H1 (cell line): ENCODE measurements at regions not wholly inside any gene's neighbourhood (a gene's known extent, or its start where the extent isn't known, plus 50 kb on each side); places are given as distances from the start of the nearest gene placed in this dataset.

Experiments used
- CTCF ChIA-PET: fragments of 300-600 bp; sonication (Branson Sonifier 250); formaldehyde crosslinking; loops from one replicate; lab custom pipeline; 2021; ENCODE audit not compliant: partially characterized antibody; lab: Charles Lee
- POLR2A ChIA-PET: fragments of 300-600 bp; sonication (Branson Sonifier 250); formaldehyde crosslinking; loops from one replicate; lab custom pipeline; 2021; ENCODE audit warnings: inconsistent platforms; ENCODE audit not compliant: partially characterized antibody; lab: Charles Lee
- DNase-seq, 2 experiments: peaks; one replicate each; pipeline versions ENCODE4 v3.0.0 to v3.0.0-alpha.2; 2010 to 2022; ENCODE audit warnings: low spot score in 2 of 2, low read depth in 1 of 2, mixed read lengths in 1 of 2
- FAIRE-seq: peaks from 2 replicates; lab custom pipeline; 2011; peaks lifted over from hg19 to GRCh38; lab: Jason Lieb, UNC
- H2AFZ ChIP-seq: 2 replicates; pipeline ENCODE4 v1.8.1; 2012; ENCODE audit warnings: low read length, inconsistent platforms
- H2AK5ac ChIP-seq: 2 replicates; pipeline ENCODE4 v1.6.1; 2013; ENCODE audit warnings: low read depth, low read length
- H2BK120ac ChIP-seq: replicated peaks from 2 replicates; pipeline ENCODE3; 2013; ENCODE audit warnings: low read depth, low read length, inconsistent platforms
- H2BK12ac ChIP-seq: 2 replicates; pipeline ENCODE4 v1.6.1; 2013; ENCODE audit warnings: low read depth, low read length
- H2BK15ac ChIP-seq: 2 replicates; pipeline ENCODE4 v1.6.1; 2013; ENCODE audit warnings: low read length
- H2BK20ac ChIP-seq: 2 replicates; pipeline ENCODE4 v1.6.1; 2013; ENCODE audit warnings: low read length
- H2BK5ac ChIP-seq: 2 replicates; pipeline ENCODE4 v1.6.1; 2013; ENCODE audit warnings: low read depth, low read length
- H3K14ac ChIP-seq: 2 replicates; pipeline ENCODE4 v1.6.1; 2013; ENCODE audit warnings: inconsistent platforms; ENCODE audit not compliant: insufficient read length
- H3K18ac ChIP-seq: 2 replicates; pipeline ENCODE4 v1.6.1; 2013; ENCODE audit warnings: low read length; ENCODE audit errors: extremely low read depth
- H3K23ac ChIP-seq: 2 replicates; pipeline ENCODE4 v1.6.1; 2013; ENCODE audit warnings: inconsistent platforms; ENCODE audit not compliant: insufficient read length
- H3K23me2 ChIP-seq: 2 replicates; pipeline ENCODE4 v1.6.1; 2013; ENCODE audit warnings: low read depth, low read length
- H3K27ac ChIP-seq: 2 replicates; pipeline ENCODE4 v1.6.1; 2011; ENCODE audit warnings: low read depth, low read length, inconsistent platforms
- H3K27me3 ChIP-seq, 4 experiments: replicated peaks in 1 of 4; 1 replicate in 1 of 4; 2 replicates in 3 of 4; pipeline versions ENCODE4 v1.6.1 to v1.8.1; 2011 to 2013; ENCODE audit warnings: low read length in 3 of 4, mild to moderate bottlenecking in 3 of 4, inconsistent platforms in 2 of 4, mixed read lengths in 2 of 4, moderate library complexity in 1 of 4; ENCODE audit not compliant: control insufficient read depth in 3 of 4, insufficient read depth in 3 of 4; ENCODE audit errors: extremely low read depth in 1 of 4
- H3K36me3 ChIP-seq, 4 experiments: 2 replicates each; pipeline versions ENCODE4 v1.6.1 to v1.8.1; 2011 to 2013; ENCODE audit warnings: mild to moderate bottlenecking in 4 of 4, low read length in 3 of 4, moderate library complexity in 2 of 4, control low read depth in 1 of 4, inconsistent platforms in 1 of 4; ENCODE audit not compliant: insufficient read depth in 4 of 4, control insufficient read depth in 2 of 4
- H3K4ac ChIP-seq: replicated peaks from 2 replicates; pipeline ENCODE3; 2013; ENCODE audit warnings: low read length, low read depth, mixed read lengths, inconsistent platforms; ENCODE audit not compliant: insufficient read length
- H3K4me1 ChIP-seq, 4 experiments: replicated peaks in 1 of 4; 1 replicate in 1 of 4; 2 replicates in 3 of 4; pipeline versions ENCODE4 v1.6.1 to v1.8.1; 2011 to 2013; ENCODE audit warnings: low read length in 3 of 4, inconsistent platforms in 2 of 4, mixed read lengths in 1 of 4; ENCODE audit not compliant: insufficient read depth in 4 of 4, control insufficient read depth in 3 of 4
- H3K4me2 ChIP-seq, 2 experiments: 2 replicates each; pipeline versions ENCODE4 v1.6.1 to v1.8.1; 2011 to 2013; ENCODE audit warnings: low read depth in 2 of 2, low read length in 2 of 2, control low read depth in 1 of 2, inconsistent platforms in 1 of 2, mild to moderate bottlenecking in 1 of 2; ENCODE audit not compliant: insufficient read depth in 1 of 2
- H3K4me3 ChIP-seq, 4 experiments: fragments of 200-600, 300-600 bp in 1 of 4; sonication (generic), shearing (Covaris generic), sonication (Bioruptor Twin) in 1 of 4; 2 replicates each; pipeline versions ENCODE4 v1.5.1 to v1.8.1; 2011 to 2016; ENCODE audit warnings: low read length in 4 of 4, low read depth in 3 of 4, control low read depth in 2 of 4, inconsistent platforms in 2 of 4, mild to moderate bottlenecking in 2 of 4, mixed read lengths in 1 of 4, moderate library complexity in 1 of 4; ENCODE audit not compliant: insufficient read depth in 2 of 4; ENCODE audit errors: extremely low read depth in 1 of 4
- H3K56ac ChIP-seq: replicated peaks from 2 replicates; pipeline ENCODE3; 2013; ENCODE audit warnings: low read depth, mild to moderate bottlenecking, mixed read lengths, low read length, inconsistent platforms; ENCODE audit not compliant: insufficient read length
- H3K79me1 ChIP-seq: 2 replicates; pipeline ENCODE4 v1.6.1; 2013; ENCODE audit warnings: low read depth, low read length, control low read depth
- H3K79me2 ChIP-seq, 2 experiments: 2 replicates each; pipeline versions ENCODE4 v1.6.1 to v1.8.1; 2012 to 2013; ENCODE audit warnings: low read length in 2 of 2, mild to moderate bottlenecking in 2 of 2, inconsistent platforms in 1 of 2; ENCODE audit not compliant: insufficient read depth in 2 of 2, control insufficient read depth in 1 of 2
- H3K9ac ChIP-seq, 4 experiments: replicated peaks in 1 of 4; 1 replicate in 1 of 4; 2 replicates in 3 of 4; pipeline versions ENCODE4 v1.6.1 to v1.8.1; 2011 to 2013; ENCODE audit warnings: low read depth in 3 of 4, low read length in 3 of 4, control low read depth in 2 of 4, mild to moderate bottlenecking in 2 of 4, moderate library complexity in 2 of 4, inconsistent platforms in 1 of 4; ENCODE audit errors: extremely low read depth in 1 of 4
- H3K9me3 ChIP-seq, 2 experiments: 2 replicates each; pipeline versions ENCODE4 v1.6.1 to v1.8.1; 2012 to 2013; ENCODE audit warnings: mild to moderate bottlenecking in 2 of 2, moderate library complexity in 2 of 2, control low read depth in 1 of 2, inconsistent platforms in 1 of 2, low read depth in 1 of 2, low read length in 1 of 2, mixed read lengths in 1 of 2; ENCODE audit not compliant: insufficient read depth in 2 of 2
- H4K20me1 ChIP-seq, 2 experiments: replicated peaks in 1 of 2; 2 replicates each; pipeline versions ENCODE3 to v1.8.1; 2011 to 2013; ENCODE audit warnings: inconsistent platforms in 2 of 2, low read length in 2 of 2, mild to moderate bottlenecking in 1 of 2; ENCODE audit not compliant: insufficient read depth in 2 of 2, control insufficient read depth in 1 of 2
- H4K5ac ChIP-seq: 2 replicates; pipeline ENCODE4 v1.6.1; 2013; ENCODE audit warnings: low read length, low read depth, mixed read lengths, inconsistent platforms; ENCODE audit not compliant: insufficient read length
- H4K8ac ChIP-seq: 2 replicates; pipeline ENCODE4 v1.8.0; 2013; ENCODE audit warnings: mild to moderate bottlenecking, moderate library complexity, low read length, inconsistent platforms; ENCODE audit not compliant: insufficient read depth; ENCODE audit errors: extremely low read depth
- H4K91ac ChIP-seq: replicated peaks from 2 replicates; pipeline ENCODE3; 2013; ENCODE audit warnings: low read length, mixed read lengths, inconsistent platforms; ENCODE audit not compliant: insufficient read length
- BRCA1 ChIP-seq: IDR thresholded peaks from 2 replicates; pipeline ENCODE4 v1.6.1; 2012; ENCODE audit warnings: low read depth, low read length, improper control_type of control experiment
- RAD21 ChIP-seq, 2 experiments: IDR thresholded peaks in 1 of 2; conservative IDR thresholded peaks in 1 of 2; 2 replicates each; pipeline ENCODE4 v1.6.1; 2011; ENCODE audit warnings: low read depth in 2 of 2, low read length in 2 of 2, improper control_type of control experiment in 1 of 2, inconsistent platforms in 1 of 2, mild to moderate bottlenecking in 1 of 2, moderate library complexity in 1 of 2
- WGBS, 2 experiments: shearing (Covaris generic) in 1 of 2; methylation state at CpG; one replicate each; pipeline versions ENCODE4 v1.1.6 to v1.1.7; 2013 to 2015; ENCODE audit warnings: low lambda C conversion rate in 2 of 2, mixed read lengths in 2 of 2, inconsistent platforms in 1 of 2, low coverage in 1 of 2, missing lambda C conversion rate in 1 of 2; ENCODE audit not compliant: insufficient replicate concordance in 2 of 2, insufficient coverage in 1 of 2, insufficient read length in 1 of 2; ENCODE audit errors: extremely low coverage in 1 of 2, missing lambda C conversion rate in 1 of 2; 5-methylcytosine and 5-hydroxymethylcytosine counted together

- Histone ChIP-seq H3K36me3 (no peaks in the 10 kb centered on the region), H3K23me2 (no peaks in the 10 kb centered on the region; the same call in 1 of the 2 replicates), H2AK5ac (no peak overlapping the region), H2AFZ (no peak overlapping the region), H3K4me1 (no peaks in the 10 kb centered on the region), H2BK20ac (no peak overlapping the region), H3K18ac (no peak overlapping the region), H2BK12ac (no peak overlapping the region), H3K4me3 (no peak overlapping the region), H3K79me1 (no peaks in the 10 kb centered on the region), H3K79me2 (no peaks in the 10 kb centered on the region), H3K27me3 (no peaks in the 10 kb centered on the region), H4K8ac (no peak overlapping the region), H3K14ac (no peak overlapping the region), H3K27ac (no peak overlapping the region), H3K56ac (no peak overlapping the region), H3K4ac (no peak overlapping the region), H2BK120ac (no peak overlapping the region), H2BK5ac (no peak overlapping the region), H3K9me3 (no peaks in the 10 kb centered on the region)
- no peak for DNase-seq
- CTCF ChIA-PET = interaction anchor here (0.5 to 0.6 kb wide), 2 partner anchors 786 to 1307 kb away, joined by 3 to 4 read pairs; no protein-coding TSS in a partner anchor
- POLR2A ChIA-PET = no interaction called here
- TF ChIP-seq BRCA1 (no peak), RAD21 (IDR thresholded peaks at IDR 0.05 in 1 of 2, conservative IDR thresholded peaks at IDR 0.05 in 1 of 2; ENCODE audit: low read depth in 2 of 2, low read length in 2 of 2) (peak in 1 of 2 experiments; percentile 35; a peak in 2 of 4 replicates)
- TF ChIP-seq, all 59 proteins: peak for 1
- Histone ChIP-seq H3K4me2 (no peak overlapping the region), H3K23ac (no peak overlapping the region), H4K20me1 (no peaks in the 10 kb centered on the region), H2BK15ac (no peak overlapping the region), H3K9ac (no peak overlapping the region), H4K91ac (no peak overlapping the region), H4K5ac (no peak overlapping the region)
- no peak for FAIRE-seq
- WGBS, 2 experiments = 99% methylated on average over 6 of the region's 6 CpGs; no CpG with 5 or more reads in 1 of the 2 experiments
Observed at GRCh38 chr12:42030588-42030987, 114.1 kb downstream of the GXYLT1 start.
